Esophagus muscularis mucosa (tissue), 3 donors: ENCODE measurements at regions not wholly inside any gene's neighbourhood (a gene's known extent, or its start where the extent isn't known, plus 50 kb on each side); places are given as distances from the start of the nearest gene placed in this dataset.

ENCODE experiments used
- CTCF ChIP-seq, 3 experiments: fragments of 200-600 bp in 2 of 3; fragments of 450-650 bp in 1 of 3; sonication (generic) in 2 of 3; IDR thresholded peaks; one replicate each; pipeline ENCODE4 v1.5.1; 2017 to 2019; ENCODE audit warnings: antibody characterized with exemption in 3 of 3, mild to moderate bottlenecking in 2 of 3, moderate library complexity in 1 of 3
- POLR2A ChIP-seq: fragments of 450-650 bp; IDR thresholded peaks from one replicate; pipeline ENCODE4 v1.6.1; 2017; ENCODE audit warnings: antibody characterized with exemption, moderate library complexity, mild to moderate bottlenecking, low read depth
- POLR2AphosphoS5 ChIP-seq, 2 donors: sonication (generic); formaldehyde crosslinking; IDR thresholded peaks; one replicate each; pipeline ENCODE4 v1.6.1; 2017; ENCODE audit warnings: antibody characterized with exemption in 2 of 2

- TF ChIP-seq POLR2A (no peak), CTCF (IDR thresholded peaks at IDR 0.05) (no peak), POLR2AphosphoS5 (IDR thresholded peaks at IDR 0.05) (no peak)
Measured at GRCh38 chr13:22940090-22940710, 240.6 kb upstream of the SGCG start.
